Small intestine (tissue), 7 donors: ENCODE measurements at regions not wholly inside any gene's neighbourhood (a gene's known extent, or its start where the extent isn't known, plus 50 kb on each side); places are given as distances from the start of the nearest gene placed in this dataset.
"Not testable (repeated sequence)": the region's sequence is repeated elsewhere in the genome, so short reads cannot be mapped to it uniquely, and the experiment has no call there.

Experiments used
- DNase-seq, 2 donors: peaks; one replicate each; pipeline versions ENCODE4 v3.0.0 to v3.0.0-alpha.2; 2013
- FAIRE-seq: peaks from 2 replicates; lab custom pipeline; 2012; peaks lifted over from hg19 to GRCh38; lab: Jason Lieb, UNC
- H3K27ac ChIP-seq, 3 donors: one replicate each; pipeline ENCODE4 v1.5.1; 2013; ENCODE audit warnings: low read length in 2 of 3, mild to moderate bottlenecking in 2 of 3, control low read depth in 1 of 3, inconsistent platforms in 1 of 3, low read depth in 1 of 3, moderate library complexity in 1 of 3
- H3K27me3 ChIP-seq, 3 donors: one replicate each; pipeline ENCODE4 v1.6.1; 2013; ENCODE audit warnings: low read length in 3 of 3, inconsistent platforms in 1 of 3; ENCODE audit not compliant: control insufficient read depth in 3 of 3, insufficient read depth in 3 of 3
- H3K36me3 ChIP-seq, 3 donors: one replicate each; pipeline ENCODE4 v1.6.1; 2013; ENCODE audit warnings: low read length in 3 of 3, inconsistent platforms in 1 of 3, low read depth in 1 of 3, mild to moderate bottlenecking in 1 of 3, moderate library complexity in 1 of 3; ENCODE audit not compliant: control insufficient read depth in 3 of 3, insufficient read depth in 2 of 3
- H3K4me1 ChIP-seq, 3 donors: one replicate each; pipeline ENCODE4 v1.6.1; 2013; ENCODE audit warnings: low read length in 2 of 3, inconsistent platforms in 1 of 3, low read depth in 1 of 3, mild to moderate bottlenecking in 1 of 3, moderate library complexity in 1 of 3; ENCODE audit not compliant: control insufficient read depth in 3 of 3, insufficient read depth in 2 of 3
- H3K4me3 ChIP-seq, 3 donors: one replicate each; pipeline ENCODE4 v1.5.1; 2013; ENCODE audit warnings: low read length in 3 of 3, control low read depth in 1 of 3, inconsistent platforms in 1 of 3, low read depth in 1 of 3, mild to moderate bottlenecking in 1 of 3, moderate library complexity in 1 of 3
- H3K9me3 ChIP-seq, 2 donors: one replicate each; pipeline ENCODE4 v1.6.1; 2013; ENCODE audit warnings: low read depth in 1 of 2, low read length in 1 of 2; ENCODE audit not compliant: control insufficient read depth in 2 of 2, insufficient read depth in 1 of 2
- WGBS, 3 donors: extraction: QIAGEN DNeasy Blood & Tissue Kit; methylation state at CpG; one replicate each; pipeline ENCODE4 v1.1.7; 2013; 5-methylcytosine and 5-hydroxymethylcytosine counted together
- donor health status: healthy with polysubstance abuse.
- donor health status: control.
- donor health status: control.
- donor health status: Bipolar disorder and iron deficiency.
- donor health status: healthy.

DNA sequence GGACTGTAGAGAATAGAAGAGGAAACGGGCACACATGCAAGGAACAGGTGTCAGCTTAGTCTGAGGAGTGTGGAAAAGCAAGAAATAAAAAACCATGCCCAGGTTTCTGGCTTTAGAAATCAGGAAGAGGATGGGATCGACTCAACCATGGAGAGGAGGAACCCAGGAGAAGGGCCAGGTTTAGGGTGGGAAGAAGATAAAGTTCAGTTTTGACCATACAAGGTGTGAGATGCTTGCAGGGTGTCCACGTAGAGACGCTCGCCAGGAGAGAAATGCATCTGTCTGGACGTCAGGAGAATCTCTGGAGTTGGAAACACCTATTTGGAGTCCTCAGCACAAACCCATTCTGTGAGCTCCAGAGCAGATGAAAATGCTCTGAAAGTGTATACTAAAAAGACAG lies 275.1 kb downstream of the CYRIA start:
- Histone ChIP-seq H3K4me1 (peaks cover 0 to 19% (median 0%) of the 10 kb centered on the region in 3 donors), H3K36me3 (no peaks in the 10 kb centered on the region), H3K4me3 (no peak overlapping the region), H3K27ac (no peak overlapping the region), H3K27me3 (no peaks in the 10 kb centered on the region), H3K9me3 (no peaks in the 10 kb centered on the region)
- no peak for FAIRE-seq
- DNase-seq, result no peak
- WGBS, 3 donors, result 78 to 86% (median 80%) methylated on average over 6 of the region's 6 CpGs

DNA sequence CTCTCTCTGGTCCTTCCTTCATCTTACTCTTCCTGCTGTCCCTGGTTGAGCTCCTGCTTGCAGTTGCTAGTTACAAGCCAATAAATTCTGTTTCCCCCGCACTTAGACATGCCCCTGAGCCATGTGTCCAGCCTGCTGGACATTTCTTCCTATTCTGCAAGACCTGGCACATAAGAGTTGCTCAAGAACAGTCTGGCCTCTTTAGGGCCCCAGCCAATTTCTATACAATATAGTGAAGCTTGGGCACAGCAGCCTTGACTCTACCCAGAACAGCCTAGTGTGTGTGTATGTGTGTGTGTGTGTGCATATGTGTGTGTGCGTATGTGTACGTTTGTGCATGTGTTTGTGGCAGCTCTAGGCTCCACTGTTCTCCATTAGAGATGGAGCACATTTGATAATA lies 276.0 kb downstream of the CYRIA start:
- Histone ChIP-seq H3K27me3 (no peaks in the 10 kb centered on the region), H3K9me3 (no peaks in the 10 kb centered on the region), H3K36me3 (no peaks in the 10 kb centered on the region), H3K4me3 (no peak overlapping the region), H3K4me1 (peaks cover 0 to 19% (median 0%) of the 10 kb centered on the region in 3 donors), H3K27ac (no peak overlapping the region)
- 91 to 93% (median 91%) methylated on average over 3 of the region's 3 CpGs for WGBS, 3 donors
- DNase-seq (no peak), FAIRE-seq (no peak)

DNA sequence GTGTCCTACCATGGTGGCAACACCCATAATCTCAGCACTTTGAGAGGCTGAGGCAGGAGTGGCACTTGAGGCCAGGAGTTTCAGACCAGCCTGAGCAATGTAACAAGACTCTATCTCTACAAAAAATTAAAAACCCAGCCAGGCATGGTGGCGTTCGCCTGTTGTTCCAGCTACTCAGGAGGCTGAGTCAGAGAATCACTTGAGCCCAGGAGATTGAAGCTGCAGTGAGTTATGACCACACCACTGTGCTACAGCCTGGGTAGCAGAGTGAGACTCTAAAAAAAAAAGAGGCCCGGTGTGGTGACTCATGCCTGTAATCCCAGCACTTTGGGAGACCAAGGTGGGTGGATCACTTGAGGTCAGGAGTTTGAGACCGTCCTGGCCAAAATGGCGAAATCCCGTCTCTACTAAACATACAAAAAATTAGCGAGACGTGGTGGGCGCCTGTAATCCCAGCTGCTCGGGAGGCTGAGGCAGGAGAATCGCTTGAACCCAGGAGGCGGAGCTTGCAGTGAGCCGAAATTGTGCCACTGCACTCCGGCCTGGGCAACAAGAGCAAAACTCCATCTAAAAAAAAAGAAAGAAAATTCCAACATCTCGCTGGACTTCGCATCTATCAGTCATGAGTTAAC lies 277.3 kb downstream of the CYRIA start:
- DNase-seq, FAIRE-seq, H3K4me1 ChIP-seq, H3K36me3 ChIP-seq, H3K9me3 ChIP-seq, H3K4me3 ChIP-seq, H3K27ac ChIP-seq, H3K27me3 ChIP-seq: not testable (repeated sequence)
- 92 to 95% (median 94%) methylated on average over 16 of the region's 16 CpGs for WGBS, 3 donors

- Histone ChIP-seq H3K4me3 (no peak overlapping the region), H3K36me3 (no peaks in the 10 kb centered on the region), H3K4me1 (no peaks in the 10 kb centered on the region), H3K27ac (no peak overlapping the region), H3K27me3 (no peaks in the 10 kb centered on the region), H3K9me3 (no peaks in the 10 kb centered on the region)
- DNase-seq (no peak), FAIRE-seq (no peak)
- 93 to 96% (median 93%) methylated on average over 8 of the region's 8 CpGs for WGBS, 3 donors
Measured at GRCh38 chr2:16387461-16387984, 278.1 kb downstream of the CYRIA start.

GRCh38 chr2:16386431-16386830 lies 279.2 kb downstream of the CYRIA start:
- no peak for FAIRE-seq
- Histone ChIP-seq H3K27ac (no peak overlapping the region), H3K36me3 (no peaks in the 10 kb centered on the region), H3K4me1 (no peaks in the 10 kb centered on the region), H3K4me3 (no peak overlapping the region), H3K27me3 (no peaks in the 10 kb centered on the region), H3K9me3 (no peaks in the 10 kb centered on the region)
- no peak for DNase-seq
- 75 to 86% (median 82%) methylated on average over 7 of the region's 7 CpGs for WGBS, 3 donors

- H3K27ac ChIP-seq, result no peak overlapping the region
- FAIRE-seq (no peak), DNase-seq (no peak)
- no peak overlapping the region for H3K4me3 ChIP-seq
- no peaks in the 10 kb centered on the region for H3K27me3 ChIP-seq
- H3K4me1 ChIP-seq, result no peaks in the 10 kb centered on the region
- H3K36me3 ChIP-seq, result no peaks in the 10 kb centered on the region
- no peaks in the 10 kb centered on the region for H3K9me3 ChIP-seq
- 41 to 53% (median 45%) methylated on average over 2 of the region's 2 CpGs for WGBS, 3 donors
Measured at GRCh38 chr2:16386031-16386430, 279.6 kb downstream of the CYRIA start.

- Histone ChIP-seq H3K36me3 (no peaks in the 10 kb centered on the region), H3K9me3 (no peaks in the 10 kb centered on the region), H3K27me3 (no peaks in the 10 kb centered on the region), H3K4me1 (no peaks in the 10 kb centered on the region), H3K27ac (no peak overlapping the region), H3K4me3 (no peak overlapping the region)
- FAIRE-seq (no peak), DNase-seq (no peak)
- 63 to 89% (median 78%) methylated on average over 3 of the region's 3 CpGs for WGBS, 3 donors
Measured at GRCh38 chr2:16385341-16385740, 280.3 kb downstream of the CYRIA start.

GRCh38 chr2:16383411-16383810 lies 282.2 kb downstream of the CYRIA start:
- Histone ChIP-seq H3K9me3 (peaks cover 0 to 3% of the 10 kb centered on the region in 2 donors), H3K4me1 (no peaks in the 10 kb centered on the region), H3K4me3 (no peak overlapping the region), H3K27me3 (no peaks in the 10 kb centered on the region), H3K36me3 (no peaks in the 10 kb centered on the region), H3K27ac (no peak overlapping the region)
- 48 to 75% (median 73%) methylated on average over 1 of the region's 1 CpG for WGBS, 3 donors
- DNase-seq (no peak), FAIRE-seq (no peak)

GRCh38 chr2:16382451-16382850 lies 283.2 kb downstream of the CYRIA start:
- WGBS, 3 donors, result 83 to 86% (median 84%) methylated on average over 7 of the region's 7 CpGs
- DNase-seq (no peak), FAIRE-seq (no peak)
- Histone ChIP-seq H3K36me3 (no peaks in the 10 kb centered on the region), H3K27ac (no peak overlapping the region), H3K4me1 (no peaks in the 10 kb centered on the region), H3K4me3 (no peak overlapping the region), H3K27me3 (no peaks in the 10 kb centered on the region), H3K9me3 (peaks cover 0 to 3% of the 10 kb centered on the region in 2 donors)
